Keratinocyte (primary cell): ENCODE measurements at regions not wholly inside any gene's neighbourhood (a gene's known extent, or its start where the extent isn't known, plus 50 kb on each side); places are given as distances from the start of the nearest gene placed in this dataset.

Experiments used
- DNase-seq: peaks from one replicate; pipeline ENCODE4 v3.0.0-alpha.2; 2011; ENCODE audit warnings: low read depth, missing footprints, low spot score
- FAIRE-seq: peaks from 2 replicates; lab custom pipeline; 2011; peaks lifted over from hg19 to GRCh38; lab: Jason Lieb, UNC
- H2AFZ ChIP-seq: 2 replicates; pipeline ENCODE4 v1.6.0; 2012; ENCODE audit warnings: low read length, control low read depth, inconsistent platforms; ENCODE audit not compliant: control insufficient read depth
- H3K27ac ChIP-seq: 2 replicates; pipeline ENCODE4 v1.5.1; 2011; ENCODE audit warnings: low read length; ENCODE audit not compliant: control insufficient read depth, insufficient read depth
- H3K27me3 ChIP-seq: 3 replicates; pipeline ENCODE4 v1.6.0; 2011; ENCODE audit warnings: low read length; ENCODE audit not compliant: control insufficient read depth, insufficient read depth; ENCODE audit errors: extremely low read depth
- H3K36me3 ChIP-seq, 2 experiments: 2 replicates in 1 of 2; 3 replicates in 1 of 2; pipeline ENCODE4 v1.5.1; 2011; ENCODE audit warnings: low read length in 2 of 2, mild to moderate bottlenecking in 1 of 2; ENCODE audit not compliant: control insufficient read depth in 2 of 2, insufficient read depth in 2 of 2; ENCODE audit errors: extremely low read depth in 1 of 2
- H3K4me1 ChIP-seq: 3 replicates; pipeline ENCODE4 v1.5.1; 2011; ENCODE audit warnings: low read length; ENCODE audit not compliant: control insufficient read depth, insufficient read depth; ENCODE audit errors: extremely low read depth
- H3K4me2 ChIP-seq: 3 replicates; pipeline ENCODE4 v1.6.0; 2011; ENCODE audit warnings: low read depth, low read length; ENCODE audit not compliant: control insufficient read depth, insufficient read depth; ENCODE audit errors: extremely low read depth
- H3K4me3 ChIP-seq, 3 experiments: fragments of 200-600 bp in 1 of 3; sonication (generic) in 1 of 3; 2 replicates in 2 of 3; 3 replicates in 1 of 3; pipeline ENCODE4 v1.5.1; 2011 to 2016; ENCODE audit warnings: low read length in 3 of 3, mild to moderate bottlenecking in 3 of 3, control low read depth in 2 of 3, inconsistent platforms in 1 of 3, low read depth in 1 of 3, mixed read lengths in 1 of 3, mixed run types in 1 of 3, moderate library complexity in 1 of 3; ENCODE audit not compliant: control insufficient read depth in 2 of 3, insufficient read depth in 2 of 3; ENCODE audit errors: extremely low read depth in 1 of 3
- H3K79me2 ChIP-seq: 2 replicates; pipeline ENCODE4 v1.6.0; 2012; ENCODE audit warnings: low read length; ENCODE audit not compliant: control insufficient read depth, insufficient read depth
- H3K9ac ChIP-seq: 3 replicates; pipeline ENCODE4 v1.6.0; 2011; ENCODE audit warnings: low read length; ENCODE audit not compliant: control insufficient read depth, insufficient read depth; ENCODE audit errors: extremely low read depth
- H3K9me1 ChIP-seq: 3 replicates; pipeline ENCODE4 v1.6.0; 2011; ENCODE audit warnings: low read length; ENCODE audit not compliant: control insufficient read depth, insufficient read depth; ENCODE audit errors: extremely low read depth
- H3K9me3 ChIP-seq: 2 replicates; pipeline ENCODE4 v1.5.1; 2012; ENCODE audit warnings: low read depth, low read length; ENCODE audit not compliant: control insufficient read depth
- H4K20me1 ChIP-seq: 3 replicates; pipeline ENCODE4 v1.6.0; 2011; ENCODE audit warnings: low read length; ENCODE audit not compliant: control insufficient read depth, insufficient read depth; ENCODE audit errors: extremely low read depth
- EZH2 ChIP-seq: IDR thresholded peaks from one replicate; pipeline ENCODE4 v1.6.1; 2012; ENCODE audit warnings: inconsistent platforms, mild to moderate bottlenecking, low read length, moderate library complexity
- dilution Hi-C: fragments of 300-500 bp; cut with MboI; formaldehyde crosslinking; loops from one replicate; pipeline ENCODE4 v1.7.0; 2020; ENCODE audit warnings: low sequenced_read_pairs; ENCODE audit not compliant: extremely low pct_ligation_motif_present
- TF ChIP-seq, protein P1 (sequence below), 3 experiments: IDR thresholded peaks in 1 of 3; conservative IDR thresholded peaks in 1 of 3; optimal IDR thresholded peaks in 1 of 3; 2 replicates in 2 of 3; 3 replicates in 1 of 3; pipeline versions ENCODE3 to v1.5.1; 2011; ENCODE audit warnings: low read length in 3 of 3, mild to moderate bottlenecking in 3 of 3, moderate library complexity in 2 of 3, control low read depth in 1 of 3, inconsistent platforms in 1 of 3; ENCODE audit not compliant: insufficient read depth in 2 of 3; ENCODE audit errors: extremely low read depth in 1 of 3

DNA sequence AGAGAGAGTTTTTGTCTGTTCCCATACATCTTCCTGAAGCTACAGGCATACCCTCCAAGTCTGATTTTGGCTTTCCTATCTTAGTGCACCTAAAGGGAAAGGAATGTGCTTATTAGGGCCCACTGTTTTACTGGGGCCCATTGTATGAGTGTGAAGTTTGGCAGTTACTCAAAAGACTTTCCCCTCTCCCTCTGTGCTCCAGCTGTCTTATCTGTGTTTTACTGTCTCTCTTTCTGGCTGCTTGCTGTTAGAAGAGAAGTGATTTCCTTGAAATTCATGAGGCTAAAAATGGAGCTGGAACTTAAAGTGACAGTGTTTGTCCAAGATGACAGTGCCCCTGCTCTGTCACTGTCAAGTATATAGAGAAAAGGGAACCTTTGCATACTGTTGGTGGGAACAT lies 436.2 kb downstream of the OCA2 start:
- Histone ChIP-seq H3K9ac (no peak overlapping the region), H3K27me3 (no peaks in the 10 kb centered on the region), H3K9me3 (no peaks in the 10 kb centered on the region), H3K9me1 (no peaks in the 10 kb centered on the region), H2AFZ (no peak overlapping the region), H3K79me2 (no peaks in the 10 kb centered on the region), H3K36me3 (no peaks in the 10 kb centered on the region), H4K20me1 (no peaks in the 10 kb centered on the region), H3K4me3 (no peak overlapping the region), H3K4me2 (no peak overlapping the region), H3K27ac (no peak overlapping the region), H3K4me1 (no peaks in the 10 kb centered on the region)
- DNase-seq (no peak), FAIRE-seq (no peak)
- no peak for TF ChIP-seq EZH2
- TF ChIP-seq, protein P1, sequence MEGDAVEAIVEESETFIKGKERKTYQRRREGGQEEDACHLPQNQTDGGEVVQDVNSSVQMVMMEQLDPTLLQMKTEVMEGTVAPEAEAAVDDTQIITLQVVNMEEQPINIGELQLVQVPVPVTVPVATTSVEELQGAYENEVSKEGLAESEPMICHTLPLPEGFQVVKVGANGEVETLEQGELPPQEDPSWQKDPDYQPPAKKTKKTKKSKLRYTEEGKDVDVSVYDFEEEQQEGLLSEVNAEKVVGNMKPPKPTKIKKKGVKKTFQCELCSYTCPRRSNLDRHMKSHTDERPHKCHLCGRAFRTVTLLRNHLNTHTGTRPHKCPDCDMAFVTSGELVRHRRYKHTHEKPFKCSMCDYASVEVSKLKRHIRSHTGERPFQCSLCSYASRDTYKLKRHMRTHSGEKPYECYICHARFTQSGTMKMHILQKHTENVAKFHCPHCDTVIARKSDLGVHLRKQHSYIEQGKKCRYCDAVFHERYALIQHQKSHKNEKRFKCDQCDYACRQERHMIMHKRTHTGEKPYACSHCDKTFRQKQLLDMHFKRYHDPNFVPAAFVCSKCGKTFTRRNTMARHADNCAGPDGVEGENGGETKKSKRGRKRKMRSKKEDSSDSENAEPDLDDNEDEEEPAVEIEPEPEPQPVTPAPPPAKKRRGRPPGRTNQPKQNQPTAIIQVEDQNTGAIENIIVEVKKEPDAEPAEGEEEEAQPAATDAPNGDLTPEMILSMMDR (optimal IDR thresholded peaks at IDR 0.05 in 1 of 3, IDR thresholded peaks at IDR 0.05 in 1 of 3, conservative IDR thresholded peaks at IDR 0.05 in 1 of 3; ENCODE audit: extremely low read depth in 1 of 3, insufficient read depth in 2 of 3, low read length in 3 of 3) = no peak
- dilution Hi-C loops = no loop called here

- H2AFZ ChIP-seq = no peak overlapping the region
- H3K36me3 ChIP-seq = no peaks in the 10 kb centered on the region
- no peak for DNase-seq
- H3K27me3 ChIP-seq = no peaks in the 10 kb centered on the region
- no peak overlapping the region for H3K9ac ChIP-seq
- H3K9me1 ChIP-seq = no peaks in the 10 kb centered on the region
- TF ChIP-seq EZH2 = no peak
- TF ChIP-seq, protein P1 (optimal IDR thresholded peaks at IDR 0.05 in 1 of 3, IDR thresholded peaks at IDR 0.05 in 1 of 3, conservative IDR thresholded peaks at IDR 0.05 in 1 of 3; ENCODE audit: extremely low read depth in 1 of 3, insufficient read depth in 2 of 3, low read length in 3 of 3) = no peak
- FAIRE-seq = no peak
- no peaks in the 10 kb centered on the region for H3K9me3 ChIP-seq
- no peaks in the 10 kb centered on the region for H3K79me2 ChIP-seq
- dilution Hi-C loops = no loop called here
- H3K27ac ChIP-seq = no peak overlapping the region
- H3K4me1 ChIP-seq = no peaks in the 10 kb centered on the region
- H3K4me2 ChIP-seq = no peak overlapping the region
- H3K4me3 ChIP-seq = no peak overlapping the region
- H4K20me1 ChIP-seq = no peaks in the 10 kb centered on the region
Measured at GRCh38 chr15:27660676-27661075, 438.4 kb downstream of the OCA2 start.
